ENCODE measurements at regions not wholly inside any gene's neighbourhood (a gene's known extent, or its start where the extent isn't known, plus 50 kb on each side); places are given as distances from the start of the nearest gene placed in this dataset.

DNA sequence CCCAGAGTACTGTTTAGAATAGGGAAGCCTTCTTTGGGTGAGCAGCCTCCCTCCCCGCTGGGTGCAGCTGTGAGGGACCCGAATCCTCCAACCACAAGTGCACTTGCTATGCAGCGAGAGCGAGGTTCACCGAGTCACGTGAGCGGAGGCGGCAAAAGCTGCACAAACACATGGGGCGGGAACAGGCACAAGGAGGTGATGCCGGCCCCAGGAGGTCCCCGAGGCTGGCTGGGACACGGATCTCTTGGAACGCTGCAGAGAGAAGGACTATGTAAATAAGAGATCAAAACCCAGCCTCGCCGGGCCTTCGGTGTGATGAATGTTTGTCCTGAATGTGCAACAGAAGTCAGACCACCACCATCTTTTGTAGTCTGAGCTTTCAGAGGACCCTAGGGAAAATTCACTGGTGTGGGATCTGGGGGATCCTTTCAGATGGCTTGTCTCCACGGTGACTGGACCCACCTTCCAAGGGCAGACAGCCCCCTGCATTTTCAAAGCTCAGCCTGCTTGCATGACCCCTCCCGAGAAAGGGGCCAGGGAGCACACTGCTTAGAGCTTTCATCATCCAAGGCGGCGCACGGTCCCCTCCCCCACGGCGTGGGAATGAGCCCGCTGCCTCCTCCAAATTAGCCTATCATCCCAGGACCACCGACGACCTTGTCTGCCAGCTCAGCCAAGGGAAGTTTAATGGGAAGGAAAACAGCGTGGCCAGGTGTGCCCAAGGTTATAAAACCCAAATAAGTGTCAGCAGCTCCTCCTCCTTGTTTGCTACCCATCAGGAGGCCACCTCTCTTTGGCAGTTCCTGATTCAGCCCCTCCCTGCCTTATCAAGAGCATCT is 327.7 kb downstream of the CXCL12 start:
- TF ChIP-seq POLR2AphosphoS5 (IDR thresholded peaks at IDR 0.05), result no peak
- TF ChIP-seq, protein P1, sequence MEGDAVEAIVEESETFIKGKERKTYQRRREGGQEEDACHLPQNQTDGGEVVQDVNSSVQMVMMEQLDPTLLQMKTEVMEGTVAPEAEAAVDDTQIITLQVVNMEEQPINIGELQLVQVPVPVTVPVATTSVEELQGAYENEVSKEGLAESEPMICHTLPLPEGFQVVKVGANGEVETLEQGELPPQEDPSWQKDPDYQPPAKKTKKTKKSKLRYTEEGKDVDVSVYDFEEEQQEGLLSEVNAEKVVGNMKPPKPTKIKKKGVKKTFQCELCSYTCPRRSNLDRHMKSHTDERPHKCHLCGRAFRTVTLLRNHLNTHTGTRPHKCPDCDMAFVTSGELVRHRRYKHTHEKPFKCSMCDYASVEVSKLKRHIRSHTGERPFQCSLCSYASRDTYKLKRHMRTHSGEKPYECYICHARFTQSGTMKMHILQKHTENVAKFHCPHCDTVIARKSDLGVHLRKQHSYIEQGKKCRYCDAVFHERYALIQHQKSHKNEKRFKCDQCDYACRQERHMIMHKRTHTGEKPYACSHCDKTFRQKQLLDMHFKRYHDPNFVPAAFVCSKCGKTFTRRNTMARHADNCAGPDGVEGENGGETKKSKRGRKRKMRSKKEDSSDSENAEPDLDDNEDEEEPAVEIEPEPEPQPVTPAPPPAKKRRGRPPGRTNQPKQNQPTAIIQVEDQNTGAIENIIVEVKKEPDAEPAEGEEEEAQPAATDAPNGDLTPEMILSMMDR (IDR thresholded peaks at IDR 0.05), result no peak
- TF ChIP-seq EP300 (IDR thresholded peaks at IDR 0.05), result no peak
- TF ChIP-seq POLR2A (IDR thresholded peaks at IDR 0.05), result no peak

Measured in gastroesophageal sphincter (tissue), 3 donors.